HEK293T (cell line): ENCODE measurements at regions not wholly inside any gene's neighbourhood (a gene's known extent, or its start where the extent isn't known, plus 50 kb on each side); places are given as distances from the start of the nearest gene placed in this dataset.
"Not testable (repeated sequence)": the region's sequence is repeated elsewhere in the genome, so short reads cannot be mapped to it uniquely, and the experiment has no call there.

Experiments used
- CTCF ChIA-PET: fragments of 350-600 bp; formaldehyde crosslinking; extraction: SDS; loops from one replicate; lab custom pipeline; 2021; ENCODE audit warnings: antibody characterized with exemption, inconsistent platforms; lab: Yijun Ruan, JAX
- POLR2A ChIA-PET: fragments of 350-600 bp; formaldehyde crosslinking; extraction: SDS; loops from one replicate; lab custom pipeline; 2020; ENCODE audit warnings: antibody characterized with exemption, inconsistent platforms; lab: Yijun Ruan, JAX
- DNase-seq: peaks from one replicate; pipeline ENCODE4 v3.0.0; 2012; ENCODE audit warnings: mixed read lengths; ENCODE audit errors: extremely low spot score
- ARNT ChIP-seq: fragments of 450-650 bp; IDR thresholded peaks from 2 replicates; pipeline ENCODE4 v1.6.1; 2017; ENCODE audit warnings: mild to moderate bottlenecking
- BHLHE40 ChIP-seq: fragments of 450-650 bp; IDR thresholded peaks from 2 replicates; pipeline ENCODE4 v1.6.1; 2016; ENCODE audit warnings: mild to moderate bottlenecking, moderate library complexity, borderline replicate concordance
- CTBP1 ChIP-seq: fragments of 450-650 bp; IDR thresholded peaks from 2 replicates; pipeline ENCODE4 v1.6.1; 2016; ENCODE audit warnings: borderline replicate concordance
- ELF4 ChIP-seq: fragments of 450-650 bp; IDR thresholded peaks from 2 replicates; pipeline ENCODE4 v1.6.1; 2017; ENCODE audit warnings: antibody characterized with exemption
- FOXA1 ChIP-seq: fragments of 450-650 bp; IDR thresholded peaks from 2 replicates; pipeline ENCODE4 v1.6.1; 2016; ENCODE audit warnings: mild to moderate bottlenecking
- FOXK2 ChIP-seq: fragments of 450-650 bp; IDR thresholded peaks from 2 replicates; pipeline ENCODE4 v1.6.1; 2016; ENCODE audit warnings: mild to moderate bottlenecking
- FOXM1 ChIP-seq: fragments of 450-650 bp; IDR thresholded peaks from 2 replicates; pipeline ENCODE4 v1.6.1; 2017; ENCODE audit warnings: mild to moderate bottlenecking, borderline replicate concordance
- HDGF ChIP-seq: fragments of 450-650 bp; IDR thresholded peaks from 2 replicates; pipeline ENCODE4 v1.6.1; 2017; ENCODE audit warnings: antibody characterized with exemption, borderline replicate concordance
- L3MBTL2 ChIP-seq: fragments of 450-650 bp; conservative IDR thresholded peaks from 2 replicates; pipeline ENCODE4 v1.6.1; 2016; ENCODE audit warnings: mild to moderate bottlenecking
- LEF1 ChIP-seq: fragments of 450-650 bp; IDR thresholded peaks from 2 replicates; pipeline ENCODE4 v1.6.1; 2017; ENCODE audit warnings: mild to moderate bottlenecking, borderline replicate concordance
- NFRKB ChIP-seq: fragments of 450-650 bp; IDR thresholded peaks from 2 replicates; pipeline ENCODE4 v1.6.1; 2016; ENCODE audit warnings: mild to moderate bottlenecking, moderate library complexity
- PKNOX1 ChIP-seq: fragments of 450-650 bp; IDR thresholded peaks from 2 replicates; pipeline ENCODE4 v1.6.1; 2016
- SP1 ChIP-seq: fragments of 450-650 bp; IDR thresholded peaks from 2 replicates; pipeline ENCODE4 v1.6.1; 2017
- SUZ12 ChIP-seq: fragments of 450-650 bp; IDR thresholded peaks from 2 replicates; pipeline ENCODE4 v1.6.1; 2016; ENCODE audit warnings: mild to moderate bottlenecking
- TARDBP ChIP-seq: fragments of 450-650 bp; IDR thresholded peaks from 2 replicates; pipeline ENCODE4 v1.6.1; 2016
- ZNF384 ChIP-seq: fragments of 450-650 bp; IDR thresholded peaks from 2 replicates; pipeline ENCODE4 v1.6.1; 2016

- TF ChIP-seq ELF4, result no peak
- DNase-seq, result no peak
- ChIA-PET CTCF (no interaction called here), POLR2A (no interaction called here)
These were observed 398.6 kb downstream of the DCDC2C start for GRCh38 chr2:4101936-4102335.

GRCh38 chr2:4107179-4107578 lies 403.8 kb downstream of the DCDC2C start:
- ChIA-PET POLR2A (no interaction called here), CTCF (interaction anchor here (0.7 kb wide), 1 partner anchor 1592 kb away, joined by 3 read pairs; no protein-coding TSS in a partner anchor)
- no peak for DNase-seq
- TF ChIP-seq HDGF, result no peak
- TF ChIP-seq FOXM1, result no peak

GRCh38 chr2:4110273-4110672 lies 406.9 kb downstream of the DCDC2C start:
- TF ChIP-seq SUZ12 (no peak), TARDBP (no peak), FOXK2 (no peak), BHLHE40 (no peak), FOXM1 (no peak), HDGF (no peak), FOXA1 (no peak), NFRKB (no peak), SP1 (no peak)
- ChIA-PET CTCF (no interaction called here), POLR2A (no interaction called here)
- no peak for DNase-seq

- POLR2A ChIA-PET, DNase-seq, CTCF ChIA-PET: not testable (repeated sequence)
These were observed 412.1 kb downstream of the DCDC2C start for GRCh38 chr2:4115435-4115834.

- CTCF ChIA-PET, result no interaction called here
- no peak for DNase-seq
- POLR2A ChIA-PET, result no interaction called here
- TF ChIP-seq FOXK2 (no peak), LEF1 (no peak), NFRKB (no peak), FOXA1 (no peak), ARNT (no peak), ELF4 (no peak), PKNOX1 (no peak), TARDBP (no peak), CTBP1 (no peak), SUZ12 (no peak), ZNF384 (no peak), BHLHE40 (no peak), FOXM1 (no peak)
These were observed 419.4 kb downstream of the DCDC2C start for GRCh38 chr2:4122726-4123125.

GRCh38 chr2:4130651-4131050 lies 427.3 kb downstream of the DCDC2C start:
- POLR2A ChIA-PET, result no interaction called here
- no peak for TF ChIP-seq BHLHE40
- no peak for TF ChIP-seq CTBP1
- TF ChIP-seq PKNOX1, result no peak
- no peak for DNase-seq

GRCh38 chr2:4134551-4135550 lies 431.5 kb downstream of the DCDC2C start:
- no peak for TF ChIP-seq FOXA1
- no peak for TF ChIP-seq ELF4
- no peak for TF ChIP-seq ARNT
- no peak for TF ChIP-seq ZNF384
- TF ChIP-seq BHLHE40, result no peak
- no peak for TF ChIP-seq FOXK2
- no peak for TF ChIP-seq NFRKB
- TF ChIP-seq L3MBTL2, result no peak
- POLR2A ChIA-PET, result no interaction called here
- DNase-seq, result no peak
- CTCF ChIA-PET, result no interaction called here

More at GRCh38 chr2:4130651-4131050, 427.3 kb downstream of the DCDC2C start:
- CTCF ChIA-PET, result no interaction called here

- no peak for DNase-seq
- no peak for TF ChIP-seq BHLHE40
- TF ChIP-seq PKNOX1, result no peak
- TF ChIP-seq TARDBP, result no peak
- no peak for TF ChIP-seq HDGF
- TF ChIP-seq ZNF384, result no peak
- TF ChIP-seq ARNT, result no peak
- TF ChIP-seq LEF1, result no peak
- TF ChIP-seq CTBP1, result no peak
- no peak for TF ChIP-seq FOXA1
- TF ChIP-seq SP1, result no peak
- TF ChIP-seq FOXM1, result no peak
- TF ChIP-seq SUZ12, result no peak
- TF ChIP-seq ELF4, result no peak
- no peak for TF ChIP-seq NFRKB
- no peak for TF ChIP-seq L3MBTL2
- TF ChIP-seq FOXK2, result no peak
- POLR2A ChIA-PET, result no interaction called here
- CTCF ChIA-PET, result no interaction called here
These were observed 432.4 kb downstream of the DCDC2C start for GRCh38 chr2:4135765-4136164.
